MG63 (cell line): ENCODE measurements at regions not wholly inside any gene's neighbourhood (a gene's known extent, or its start where the extent isn't known, plus 50 kb on each side); places are given as distances from the start of the nearest gene placed in this dataset.
A peak's percentile ranks its signal among the peaks of the same experiment; 100 is the strongest.
"Not testable (repeated sequence)": the region's sequence is repeated elsewhere in the genome, so short reads cannot be mapped to it uniquely, and the experiment has no call there.

ENCODE experiments used
- DNase-seq: peaks from one replicate; pipeline ENCODE4 v3.0.0-alpha.2; 2020
- H3K27me3 ChIP-seq: fragments of 250-450 bp; sonication (Bioruptor Pico); 2 replicates; pipeline ENCODE4 v1.5.1; 2020; ENCODE audit warnings: mild to moderate bottlenecking, moderate library complexity
- H3K36me3 ChIP-seq: fragments of 250-450 bp; sonication (Bioruptor Pico); 2 replicates; pipeline ENCODE4 v1.5.1; 2020; ENCODE audit warnings: mild to moderate bottlenecking, moderate library complexity
- H3K4me3 ChIP-seq: fragments of 250-450 bp; sonication (Bioruptor Pico); 2 replicates; pipeline ENCODE4 v1.5.1; 2020; ENCODE audit warnings: mild to moderate bottlenecking, moderate library complexity
- H3K9me3 ChIP-seq: fragments of 250-450 bp; sonication (Bioruptor Pico); 2 replicates; pipeline ENCODE4 v1.5.1; 2020; ENCODE audit warnings: mild to moderate bottlenecking, moderate library complexity

GRCh38 chr1:182173808-182174512, 112.4 kb upstream of the ZNF648 start:
- no peaks in the 10 kb centered on the region for H3K27me3 ChIP-seq
- DNase-seq: peak; percentile 71

GRCh38 chr1:182172699-182173098, 111.2 kb upstream of the ZNF648 start:
- Histone ChIP-seq H3K36me3 (no peaks in the 10 kb centered on the region), H3K9me3 (no peaks in the 10 kb centered on the region), H3K27me3 (no peaks in the 10 kb centered on the region), H3K4me3 (no peak overlapping the region)
- no peak for DNase-seq

More at GRCh38 chr1:182173808-182174512, 112.4 kb upstream of the ZNF648 start:
- Histone ChIP-seq H3K36me3 (no peaks in the 10 kb centered on the region), H3K4me3 (no peak overlapping the region), H3K9me3 (no peaks in the 10 kb centered on the region)

- Histone ChIP-seq H3K4me3 (no peak overlapping the region), H3K9me3 (no peaks in the 10 kb centered on the region), H3K36me3 (no peaks in the 10 kb centered on the region), H3K27me3 (no peaks in the 10 kb centered on the region)
- DNase-seq: no peak
Observed at GRCh38 chr1:182170891-182171461, 109.5 kb upstream of the ZNF648 start.

GRCh38 chr1:182169203-182169602, 107.7 kb upstream of the ZNF648 start:
- no peaks in the 10 kb centered on the region for H3K27me3 ChIP-seq
- no peaks in the 10 kb centered on the region for H3K9me3 ChIP-seq
- H3K4me3 ChIP-seq: no peak overlapping the region
- no peaks in the 10 kb centered on the region for H3K36me3 ChIP-seq
- no peak for DNase-seq

- no peaks in the 10 kb centered on the region for H3K27me3 ChIP-seq
- H3K4me3 ChIP-seq: no peak overlapping the region
- DNase-seq: no peak
- H3K36me3 ChIP-seq: no peaks in the 10 kb centered on the region
- no peaks in the 10 kb centered on the region for H3K9me3 ChIP-seq
Observed at GRCh38 chr1:182166750-182167149, 105.2 kb upstream of the ZNF648 start.

GRCh38 chr1:182166321-182166720, 104.8 kb upstream of the ZNF648 start:
- Histone ChIP-seq H3K36me3 (no peaks in the 10 kb centered on the region), H3K9me3 (no peaks in the 10 kb centered on the region), H3K27me3 (no peaks in the 10 kb centered on the region), H3K4me3 (no peak overlapping the region)
- DNase-seq: no peak

- Histone ChIP-seq H3K4me3 (no peak overlapping the region), H3K9me3 (0 out of 2 replicates have a peak, but pooled peaks cover 6% of the 10 kb centered on the region), H3K27me3 (no peaks in the 10 kb centered on the region), H3K36me3 (no peaks in the 10 kb centered on the region)
- DNase-seq: no peak
Observed at GRCh38 chr1:182164273-182164672, 102.8 kb upstream of the ZNF648 start.

- Histone ChIP-seq H3K36me3 (no peaks in the 10 kb centered on the region), H3K9me3 (0 out of 2 replicates have a peak, but pooled peaks cover 9% of the 10 kb centered on the region), H3K27me3 (no peaks in the 10 kb centered on the region), H3K4me3 (no peak overlapping the region)
- DNase-seq: no peak
Observed at GRCh38 chr1:182163821-182164223, 102.3 kb upstream of the ZNF648 start.

GRCh38 chr1:182159443-182159842, 97.9 kb upstream of the ZNF648 start:
- no peaks in the 10 kb centered on the region for H3K27me3 ChIP-seq

GRCh38 chr1:182157187-182157586, 95.7 kb upstream of the ZNF648 start:
- peaks cover 11% of the 10 kb centered on the region; the same call in 1 of the 2 replicates for H3K9me3 ChIP-seq
- H3K36me3 ChIP-seq: no peaks in the 10 kb centered on the region
- DNase-seq: no peak
- no peak overlapping the region for H3K4me3 ChIP-seq
- H3K27me3 ChIP-seq: no peaks in the 10 kb centered on the region

More at GRCh38 chr1:182159443-182159842, 97.9 kb upstream of the ZNF648 start:
- Histone ChIP-seq H3K9me3 (peaks cover 11% of the 10 kb centered on the region; the same call in 1 of the 2 replicates), H3K36me3 (no peaks in the 10 kb centered on the region), H3K4me3 (no peak overlapping the region)
- DNase-seq: no peak

GRCh38 chr1:182154425-182154824, 92.9 kb upstream of the ZNF648 start:
- not testable (repeated sequence) for H3K36me3 ChIP-seq, DNase-seq, H3K4me3 ChIP-seq, H3K27me3 ChIP-seq, H3K9me3 ChIP-seq

- DNase-seq: no peak
- Histone ChIP-seq H3K27me3 (no peaks in the 10 kb centered on the region), H3K9me3 (no peaks in the 10 kb centered on the region), H3K36me3 (no peaks in the 10 kb centered on the region), H3K4me3 (no peak overlapping the region)
Observed at GRCh38 chr1:182149411-182149965, 88.0 kb upstream of the ZNF648 start.

- Histone ChIP-seq H3K9me3 (no peaks in the 10 kb centered on the region), H3K36me3 (no peaks in the 10 kb centered on the region), H3K4me3 (no peak overlapping the region), H3K27me3 (no peaks in the 10 kb centered on the region)
- DNase-seq: no peak
Observed at GRCh38 chr1:182147951-182148350, 86.4 kb upstream of the ZNF648 start.

- DNase-seq: no peak
- no peaks in the 10 kb centered on the region for H3K27me3 ChIP-seq
- no peak overlapping the region for H3K4me3 ChIP-seq
- H3K9me3 ChIP-seq: no peaks in the 10 kb centered on the region
- H3K36me3 ChIP-seq: no peaks in the 10 kb centered on the region
Observed at GRCh38 chr1:182147136-182147820, 85.8 kb upstream of the ZNF648 start.

- no peak for DNase-seq
- Histone ChIP-seq H3K27me3 (no peaks in the 10 kb centered on the region), H3K4me3 (no peak overlapping the region), H3K9me3 (no peaks in the 10 kb centered on the region), H3K36me3 (no peaks in the 10 kb centered on the region)
Observed at GRCh38 chr1:182146286-182146685, 84.8 kb upstream of the ZNF648 start.

- H3K9me3 ChIP-seq: no peaks in the 10 kb centered on the region
- no peaks in the 10 kb centered on the region for H3K27me3 ChIP-seq
- H3K4me3 ChIP-seq: no peak overlapping the region
- DNase-seq: no peak
- H3K36me3 ChIP-seq: no peaks in the 10 kb centered on the region
Observed at GRCh38 chr1:182145441-182145840, 83.9 kb upstream of the ZNF648 start.

GRCh38 chr1:182144646-182145030, 83.1 kb upstream of the ZNF648 start:
- H3K4me3 ChIP-seq: no peak overlapping the region
- no peaks in the 10 kb centered on the region for H3K9me3 ChIP-seq

More at GRCh38 chr1:182144646-182145030, 83.1 kb upstream of the ZNF648 start:
- Histone ChIP-seq H3K36me3 (no peaks in the 10 kb centered on the region), H3K27me3 (no peaks in the 10 kb centered on the region)
- DNase-seq: no peak
